Osteocyte (in vitro differentiated cells): ENCODE measurements at regions not wholly inside any gene's neighbourhood (a gene's known extent, or its start where the extent isn't known, plus 50 kb on each side); places are given as distances from the start of the nearest gene placed in this dataset.
"Not testable (repeated sequence)": the region's sequence is repeated elsewhere in the genome, so short reads cannot be mapped to it uniquely, and the experiment has no call there.

Experiments used
- DNase-seq: peaks from one replicate; pipeline ENCODE4 v3.0.0; 2021; ENCODE audit warnings: mixed read lengths; ENCODE audit not compliant: unreplicated experiment; ENCODE audit errors: extremely low spot score
- H3K27ac Mint-ChIP-seq: one replicate; pipeline ENCODE4 v1.8.0; 2021; ENCODE audit warnings: mild to moderate bottlenecking, mixed read lengths; ENCODE audit not compliant: unreplicated experiment
- H3K27me3 Mint-ChIP-seq: one replicate; pipeline ENCODE4 v1.8.0; 2021; ENCODE audit warnings: mixed read lengths; ENCODE audit not compliant: unreplicated experiment
- H3K36me3 Mint-ChIP-seq: one replicate; pipeline ENCODE4 v1.8.0; 2021; ENCODE audit warnings: mixed read lengths; ENCODE audit not compliant: unreplicated experiment
- H3K4me1 Mint-ChIP-seq: one replicate; pipeline ENCODE4 v1.8.0; 2021; ENCODE audit warnings: mixed read lengths; ENCODE audit not compliant: unreplicated experiment
- H3K4me3 Mint-ChIP-seq: one replicate; pipeline ENCODE4 v1.8.0; 2021; ENCODE audit warnings: mild to moderate bottlenecking, moderate library complexity, mixed read lengths; ENCODE audit not compliant: unreplicated experiment
- H3K9me3 Mint-ChIP-seq: one replicate; pipeline ENCODE4 v1.8.0; 2021; ENCODE audit warnings: mixed read lengths; ENCODE audit not compliant: unreplicated experiment
- TF ChIP-seq, protein P1 (sequence below): fragments of 200-600 bp; sonication (generic); IDR thresholded peaks from 2 replicates; pipeline ENCODE4 v1.5.0; 2021; ENCODE audit warnings: antibody characterized with exemption, mild to moderate bottlenecking, moderate library complexity

DNA sequence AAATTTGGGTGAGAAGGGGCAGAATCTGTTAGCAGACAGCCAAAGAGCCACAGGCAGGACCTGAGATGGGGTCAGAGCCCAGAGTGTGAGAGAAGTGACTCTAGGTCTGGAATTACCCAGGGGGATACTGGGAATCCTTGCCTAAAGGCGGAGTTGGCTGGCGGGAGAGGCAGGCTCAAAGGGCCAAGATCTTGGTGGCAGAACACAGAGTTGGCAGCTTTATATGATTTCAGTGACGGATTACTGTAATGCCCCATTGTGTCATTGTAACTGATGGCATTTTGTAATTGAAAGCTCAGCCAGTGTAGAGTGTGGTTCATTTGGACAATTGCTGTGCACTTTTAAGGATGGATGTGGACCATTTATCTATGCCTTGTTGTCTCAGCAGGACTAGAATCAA lies 77.3 kb downstream of the SMIM20 start:
- Mint-ChIP-seq H3K36me3 (no peaks in the 10 kb centered on the region), H3K9me3 (no peaks in the 10 kb centered on the region), H3K27ac (no peak overlapping the region), H3K4me3 (no peak overlapping the region), H3K27me3 (peaks cover 4% of the 10 kb centered on the region), H3K4me1 (peaks cover 5% of the 10 kb centered on the region)
- DNase-seq: no peak
- TF ChIP-seq, protein P1, sequence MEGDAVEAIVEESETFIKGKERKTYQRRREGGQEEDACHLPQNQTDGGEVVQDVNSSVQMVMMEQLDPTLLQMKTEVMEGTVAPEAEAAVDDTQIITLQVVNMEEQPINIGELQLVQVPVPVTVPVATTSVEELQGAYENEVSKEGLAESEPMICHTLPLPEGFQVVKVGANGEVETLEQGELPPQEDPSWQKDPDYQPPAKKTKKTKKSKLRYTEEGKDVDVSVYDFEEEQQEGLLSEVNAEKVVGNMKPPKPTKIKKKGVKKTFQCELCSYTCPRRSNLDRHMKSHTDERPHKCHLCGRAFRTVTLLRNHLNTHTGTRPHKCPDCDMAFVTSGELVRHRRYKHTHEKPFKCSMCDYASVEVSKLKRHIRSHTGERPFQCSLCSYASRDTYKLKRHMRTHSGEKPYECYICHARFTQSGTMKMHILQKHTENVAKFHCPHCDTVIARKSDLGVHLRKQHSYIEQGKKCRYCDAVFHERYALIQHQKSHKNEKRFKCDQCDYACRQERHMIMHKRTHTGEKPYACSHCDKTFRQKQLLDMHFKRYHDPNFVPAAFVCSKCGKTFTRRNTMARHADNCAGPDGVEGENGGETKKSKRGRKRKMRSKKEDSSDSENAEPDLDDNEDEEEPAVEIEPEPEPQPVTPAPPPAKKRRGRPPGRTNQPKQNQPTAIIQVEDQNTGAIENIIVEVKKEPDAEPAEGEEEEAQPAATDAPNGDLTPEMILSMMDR: no peak

DNA sequence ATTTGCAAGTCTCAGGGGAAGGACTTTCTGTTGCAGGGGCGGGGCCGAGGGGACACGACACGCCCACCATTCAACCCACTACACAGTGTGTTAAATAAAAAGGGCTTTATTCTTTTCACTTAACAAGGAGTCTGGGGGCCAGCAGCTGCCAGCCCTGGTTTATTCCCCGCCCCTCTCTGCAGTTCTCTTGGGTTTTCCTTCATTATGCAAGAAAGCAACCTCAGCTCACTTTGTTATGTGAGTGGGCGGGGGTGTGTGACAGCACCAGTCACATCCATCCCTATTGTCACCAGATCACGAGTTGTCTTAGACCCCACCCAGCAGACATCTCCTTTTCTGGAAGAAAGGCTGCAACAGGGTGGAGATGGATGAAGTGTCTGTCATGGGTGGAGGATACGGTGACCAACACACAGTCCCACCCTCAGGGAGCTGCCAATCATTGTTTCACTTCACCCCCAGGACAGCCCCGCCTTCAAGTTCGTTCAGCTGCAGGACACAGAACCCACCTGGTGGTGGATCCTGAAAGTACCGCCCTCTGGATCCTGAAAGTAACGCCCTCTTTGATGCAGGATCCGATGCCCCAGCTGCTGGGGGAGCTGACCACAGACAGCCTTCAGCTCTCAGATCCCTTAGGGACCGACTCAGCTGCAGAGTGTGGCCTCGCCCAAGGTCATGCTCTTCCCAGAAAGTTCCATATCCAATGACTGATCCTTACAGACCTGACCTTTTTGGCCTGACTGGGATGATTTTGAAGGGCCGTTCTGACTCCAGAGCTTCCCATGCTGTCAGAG lies 79.6 kb downstream of the SMIM20 start:
- Mint-ChIP-seq H3K9me3 (no peaks in the 10 kb centered on the region), H3K4me1 (peaks cover 1% of the 10 kb centered on the region), H3K4me3 (no peak overlapping the region), H3K27me3 (no peaks in the 10 kb centered on the region), H3K27ac (no peak overlapping the region), H3K36me3 (no peaks in the 10 kb centered on the region)
- no peak for DNase-seq
- TF ChIP-seq, protein P1: no peak

DNA sequence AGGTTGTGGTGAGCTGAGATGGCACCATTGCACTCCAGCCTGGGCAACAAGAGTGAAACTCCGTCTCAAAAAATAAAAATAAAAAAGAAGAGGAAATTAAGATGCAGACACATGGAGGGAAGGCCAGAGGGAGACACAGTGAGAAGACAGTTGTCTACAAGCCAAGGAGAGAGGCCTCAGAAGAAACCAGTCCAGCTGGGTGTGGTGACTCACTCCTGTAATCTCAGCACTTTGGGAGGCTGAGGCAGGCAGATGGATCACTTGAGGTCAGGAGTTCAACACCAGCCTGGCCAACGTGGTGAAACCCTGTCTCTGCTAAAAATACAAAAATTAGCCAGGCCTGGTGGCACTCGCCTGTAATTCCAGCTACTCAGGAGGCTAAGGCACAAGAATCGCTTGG lies 80.6 kb downstream of the SMIM20 start:
- not testable (repeated sequence) for H3K27me3 Mint-ChIP-seq, H3K4me3 Mint-ChIP-seq, DNase-seq, H3K4me1 Mint-ChIP-seq, H3K9me3 Mint-ChIP-seq, H3K36me3 Mint-ChIP-seq, H3K27ac Mint-ChIP-seq

DNA sequence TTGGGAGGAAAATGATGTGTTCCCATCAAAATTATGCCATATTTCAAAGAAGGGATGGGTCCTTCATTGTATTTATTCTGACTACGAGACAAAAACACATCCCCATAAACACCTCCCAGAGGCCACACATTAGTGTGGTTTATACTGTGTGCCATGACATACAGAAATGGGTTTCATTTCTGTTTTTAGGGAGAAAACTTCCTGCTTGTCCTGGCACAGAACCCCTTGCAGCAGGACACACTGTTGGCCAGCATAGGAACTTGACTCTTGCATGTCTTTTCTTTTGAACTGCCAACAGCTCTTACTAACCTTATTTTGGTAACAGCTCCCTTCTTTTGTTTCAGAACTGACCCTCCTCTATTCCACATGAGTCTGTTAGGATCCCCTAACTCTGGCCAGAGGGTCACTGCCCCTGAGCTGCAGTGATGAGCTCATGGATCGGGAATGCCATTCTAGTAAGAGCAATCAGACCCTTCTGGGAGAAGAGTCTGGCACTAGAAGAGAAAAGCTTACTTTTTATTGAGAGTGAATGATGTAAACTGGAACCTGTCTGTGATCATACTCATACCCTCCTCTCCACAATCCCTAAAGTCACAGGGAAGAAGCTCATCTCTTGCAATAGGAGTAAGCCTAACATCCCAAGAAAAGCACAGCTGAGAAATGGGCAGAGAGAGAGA lies 86.4 kb downstream of the SMIM20 start:
- no peak for DNase-seq
- peaks cover 14% of the 10 kb centered on the region for H3K27me3 Mint-ChIP-seq
- TF ChIP-seq, protein P1: no peak
- H3K4me3 Mint-ChIP-seq: no peak overlapping the region
- no peak overlapping the region for H3K27ac Mint-ChIP-seq
- no peaks in the 10 kb centered on the region for H3K36me3 Mint-ChIP-seq
- no peaks in the 10 kb centered on the region for H3K9me3 Mint-ChIP-seq
- no peaks in the 10 kb centered on the region for H3K4me1 Mint-ChIP-seq

DNA sequence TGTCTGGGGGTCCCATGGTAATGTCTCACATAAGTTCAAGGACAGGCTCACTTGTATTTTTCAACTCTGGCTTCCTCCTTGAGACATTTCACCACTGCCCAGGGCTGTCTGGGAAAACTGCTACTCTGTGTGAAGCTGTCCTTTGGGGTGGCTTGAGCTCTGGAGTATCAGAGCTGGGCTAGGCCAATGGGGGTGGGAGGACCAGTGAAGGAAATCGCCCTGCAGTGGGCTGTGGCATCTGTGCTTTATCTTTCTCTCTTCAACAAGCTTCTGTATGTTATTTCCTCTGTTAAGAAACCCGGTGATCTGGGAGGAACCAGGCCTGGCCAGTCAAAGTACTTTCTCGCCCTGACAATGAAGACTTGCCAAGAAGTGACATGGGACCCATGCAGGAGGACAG lies 87.4 kb downstream of the SMIM20 start:
- Mint-ChIP-seq H3K27ac (no peak overlapping the region), H3K27me3 (peaks cover 22% of the 10 kb centered on the region), H3K4me1 (no peaks in the 10 kb centered on the region), H3K36me3 (no peaks in the 10 kb centered on the region), H3K4me3 (no peak overlapping the region), H3K9me3 (no peaks in the 10 kb centered on the region)
- TF ChIP-seq, protein P1: no peak
- no peak for DNase-seq
